A549 (cell line): ENCODE measurements at regions not wholly inside any gene's neighbourhood (a gene's known extent, or its start where the extent isn't known, plus 50 kb on each side); places are given as distances from the start of the nearest gene placed in this dataset.

Source experiments
- ATAC-seq, 2 experiments: fragments of 200-7000 bp in 1 of 2; fragments of >200 bp in 1 of 2; cut with Nextera tagmentation in 1 of 2; cut with Tn5 transposase in 1 of 2; 3 replicates each; pipeline versions ENCODE4 v1.8.0 to v1.9.1; 2018 to 2020; ENCODE audit warnings: mild to moderate bottlenecking in 1 of 2, moderate library complexity in 1 of 2
- CTCF ChIA-PET: fragments of 300-600 bp; sonication (Branson Sonifier 250); formaldehyde crosslinking; extraction: SDS; loops from one replicate; lab custom pipeline; 2021; ENCODE audit warnings: antibody characterized with exemption, inconsistent platforms; lab: Yijun Ruan, JAX
- POLR2A ChIA-PET: fragments of 350-600 bp; formaldehyde crosslinking; extraction: SDS; loops from one replicate; lab custom pipeline; 2021; ENCODE audit warnings: antibody characterized with exemption, inconsistent platforms; lab: Yijun Ruan, JAX
- DNase-seq, 2 experiments: peaks; one replicate each; pipeline versions ENCODE4 v3.0.0 to v3.0.0-alpha.2; 2011 to 2016; ENCODE audit warnings: low read depth in 1 of 2, low spot score in 1 of 2
- FAIRE-seq: peaks from 2 replicates; lab custom pipeline; 2011; peaks lifted over from hg19 to GRCh38; lab: Jason Lieb, UNC
- H3K27ac ChIP-seq, 2 experiments: fragments of >200 bp; sonication (Bioruptor Twin); formaldehyde crosslinking; 3 replicates each; pipeline ENCODE4 v1.5.1; 2016 to 2017
- H3K4me1 ChIP-seq: fragments of >200 bp; sonication (Bioruptor Twin); formaldehyde crosslinking; 3 replicates; pipeline ENCODE4 v1.6.1; 2016
- H3K4me2 ChIP-seq: fragments of >200 bp; sonication (Bioruptor Twin); formaldehyde crosslinking; 3 replicates; pipeline ENCODE4 v1.6.1; 2016
- H3K4me3 ChIP-seq: fragments of >200 bp; sonication (Bioruptor Twin); formaldehyde crosslinking; 3 replicates; pipeline ENCODE4 v1.5.1; 2016
- H3K9me3 ChIP-seq: fragments of >200 bp; sonication (Bioruptor Twin); formaldehyde crosslinking; 3 replicates; pipeline ENCODE4 v1.6.1; 2016
- BHLHE40 ChIP-seq: IDR thresholded peaks from 2 replicates; pipeline ENCODE4 v1.6.1; 2012; ENCODE audit warnings: low read depth, low read length, inconsistent platforms
- CTCF ChIP-seq: fragments of >200 bp; sonication (Bioruptor Twin); formaldehyde crosslinking; IDR thresholded peaks from 3 replicates; pipeline ENCODE4 v1.5.1; 2016
- FOXS1 ChIP-seq: fragments of 250-450 bp; sonication (Bioruptor Pico); IDR thresholded peaks from 2 replicates; pipeline ENCODE4 v1.5.0; 2020; ENCODE audit warnings: mild to moderate bottlenecking, moderate library complexity
- GATA3 ChIP-seq: IDR thresholded peaks from 2 replicates; pipeline ENCODE4 v1.6.1; 2012; ENCODE audit warnings: borderline replicate concordance
- HDAC2 ChIP-seq: fragments of 200-600 bp; sonication (generic); IDR thresholded peaks from 2 replicates; pipeline ENCODE4 v1.6.1; 2016
- HES2 ChIP-seq: fragments of >200 bp; sonication (Bioruptor Twin); formaldehyde crosslinking; IDR thresholded peaks from 2 replicates; pipeline ENCODE4 v1.6.1; 2016
- HEYL ChIP-seq: fragments of 250-450 bp; sonication (Bioruptor Pico); IDR thresholded peaks from 2 replicates; pipeline ENCODE4 v1.8.0; 2021; ENCODE audit warnings: mild to moderate bottlenecking, moderate library complexity
- HMGXB4 ChIP-seq: fragments of 250-450 bp; sonication (Bioruptor Pico); IDR thresholded peaks from 2 replicates; pipeline ENCODE4 v1.5.0; 2021; ENCODE audit warnings: mild to moderate bottlenecking, moderate library complexity, borderline replicate concordance
- JUN ChIP-seq, 2 experiments: fragments of >200 bp; sonication (Bioruptor Twin); formaldehyde crosslinking; IDR thresholded peaks; 2 replicates in 1 of 2; 3 replicates in 1 of 2; pipeline ENCODE4 v1.6.1; 2016 to 2017
- JUNB ChIP-seq: fragments of >200 bp; sonication (Bioruptor Twin); formaldehyde crosslinking; IDR thresholded peaks from 2 replicates; pipeline ENCODE4 v1.6.1; 2016
- NPAS2 ChIP-seq: fragments of 250-450 bp; sonication (Bioruptor Pico); IDR thresholded peaks from 2 replicates; pipeline ENCODE4 v1.8.0; 2022; ENCODE audit warnings: mild to moderate bottlenecking, moderate library complexity, borderline replicate concordance
- NR3C1 ChIP-seq: fragments of >200 bp; sonication (Bioruptor Twin); formaldehyde crosslinking; IDR thresholded peaks from 3 replicates; pipeline ENCODE4 v1.6.1; 2017
- POLR2AphosphoS2 ChIP-seq: conservative IDR thresholded peaks from 2 replicates; pipeline ENCODE4 v1.6.1; 2012; ENCODE audit warnings: low read length, improper control_type of control experiment, inconsistent platforms
- RARB ChIP-seq: fragments of 250-450 bp; sonication (Bioruptor Pico); IDR thresholded peaks from 2 replicates; pipeline ENCODE4 v1.8.0; 2021; ENCODE audit warnings: mild to moderate bottlenecking, moderate library complexity
- REST ChIP-seq: fragments of 200-600 bp; sonication (generic); IDR thresholded peaks from 2 replicates; pipeline ENCODE4 v1.6.1; 2016; ENCODE audit warnings: antibody characterized with exemption, mild to moderate bottlenecking, moderate library complexity
- SREBF2 ChIP-seq: fragments of 450-650 bp; IDR thresholded peaks from 2 replicates; pipeline ENCODE4 v1.6.1; 2014; ENCODE audit warnings: mild to moderate bottlenecking, moderate library complexity
- USF2 ChIP-seq: fragments of 450-650 bp; IDR thresholded peaks from 2 replicates; pipeline ENCODE4 v1.6.1; 2014; ENCODE audit warnings: antibody characterized with exemption
- ZNF302 ChIP-seq: fragments of 250-450 bp; sonication (Bioruptor Pico); IDR thresholded peaks from 2 replicates; pipeline ENCODE4 v1.9.0; 2021; ENCODE audit warnings: inconsistent platforms, mild to moderate bottlenecking, moderate library complexity
- WGBS: methylation state at CpG from one replicate; pipeline ENCODE4 v1.1.6; 2017; ENCODE audit errors: missing lambda C conversion rate; 5-methylcytosine and 5-hydroxymethylcytosine counted together

- H3K9me3 ChIP-seq = no peaks in the 10 kb centered on the region
- ChIA-PET CTCF (interaction anchor here (0.6 kb wide), 1 partner anchor 569 kb away, joined by 3 read pairs; no protein-coding TSS in a partner anchor), POLR2A (no interaction called here)
- TF ChIP-seq NPAS2 (CRISPR knock-in tag) (no peak), POLR2AphosphoS2 (no peak), HEYL (no peak), USF2 (no peak), CTCF (no peak), BHLHE40 (no peak), NR3C1 (no peak), ZNF302 (no peak), JUNB (no peak), RARB (no peak), REST (no peak), HMGXB4 (CRISPR knock-in tag) (no peak), FOXS1 (no peak)
- 92% methylated on average over 2 of the region's 2 CpGs for WGBS
- H3K4me1 ChIP-seq = peaks cover 8% of the 10 kb centered on the region; the same call in 2 of the 3 replicates
- no peak overlapping the region for H3K4me2 ChIP-seq
- DNase-seq (no peak), ATAC-seq (no peak), FAIRE-seq (no peak)
- H3K27ac ChIP-seq = no peak overlapping the region
- H3K4me3 ChIP-seq = no peak overlapping the region
Observed at GRCh38 chr6:6882592-6882991, 225.2 kb upstream of the RREB1 start.

GRCh38 chr6:6883011-6883410 lies 224.8 kb upstream of the RREB1 start:
- TF ChIP-seq FOXS1 = no peak
- TF ChIP-seq HDAC2 = no peak
- no peak for TF ChIP-seq HEYL
- no peak for TF ChIP-seq ZNF302
- no peak for TF ChIP-seq JUN (IDR thresholded peaks at IDR 0.05)
- TF ChIP-seq CTCF = no peak
- no peak for TF ChIP-seq GATA3
- no peak for TF ChIP-seq HES2
- TF ChIP-seq SREBF2 = no peak
- CTCF ChIA-PET = interaction anchor here (0.6 kb wide), 1 partner anchor 568 kb away, joined by 3 read pairs; no protein-coding TSS in a partner anchor
- DNase-seq (no peak), ATAC-seq (no peak), FAIRE-seq (no peak)
- Histone ChIP-seq H3K27ac (no peak overlapping the region), H3K4me2 (no peak overlapping the region), H3K9me3 (no peaks in the 10 kb centered on the region), H3K4me1 (peaks cover 8% of the 10 kb centered on the region; the same call in 2 of the 3 replicates), H3K4me3 (no peak overlapping the region)
- POLR2A ChIA-PET = no interaction called here
- 88% methylated on average over 6 of the region's 6 CpGs for WGBS
